GM23338 (cell line): ENCODE measurements at regions not wholly inside any gene's neighbourhood (a gene's known extent, or its start where the extent isn't known, plus 50 kb on each side); places are given as distances from the start of the nearest gene placed in this dataset.

Experiments used
- EZH2 ChIP-seq: fragments of 200-600 bp; sonication (generic); IDR thresholded peaks from one replicate; pipeline ENCODE4 v1.8.0; 2017; ENCODE audit warnings: antibody characterized with exemption, mild to moderate bottlenecking, low read depth; ENCODE audit not compliant: unreplicated experiment
- POLR2AphosphoS5 ChIP-seq: IDR thresholded peaks from 2 replicates; pipeline ENCODE4 v1.6.1; 2016; ENCODE audit warnings: antibody characterized with exemption, low read depth
- TF ChIP-seq, protein P1 (sequence below), 2 experiments: fragments of 200-600 bp in 1 of 2; sonication (generic) in 1 of 2; conservative IDR thresholded peaks; 2 replicates each; pipeline versions ENCODE4 v1.5.1 to v1.6.1; 2016 to 2017; ENCODE audit warnings: antibody characterized with exemption in 2 of 2, low read depth in 2 of 2, mild to moderate bottlenecking in 2 of 2, moderate library complexity in 1 of 2
- TF ChIP-seq, protein P2 (sequence below): IDR thresholded peaks from one replicate; pipeline ENCODE4 v1.6.1; 2018; ENCODE audit warnings: antibody characterized with exemption; ENCODE audit not compliant: unreplicated experiment
- TF ChIP-seq, protein P3 (sequence below): fragments of 250-450 bp; sonication (Bioruptor Pico); IDR thresholded peaks from 2 replicates; pipeline ENCODE4 v1.5.0; 2020; ENCODE audit warnings: mild to moderate bottlenecking, moderate library complexity

DNA sequence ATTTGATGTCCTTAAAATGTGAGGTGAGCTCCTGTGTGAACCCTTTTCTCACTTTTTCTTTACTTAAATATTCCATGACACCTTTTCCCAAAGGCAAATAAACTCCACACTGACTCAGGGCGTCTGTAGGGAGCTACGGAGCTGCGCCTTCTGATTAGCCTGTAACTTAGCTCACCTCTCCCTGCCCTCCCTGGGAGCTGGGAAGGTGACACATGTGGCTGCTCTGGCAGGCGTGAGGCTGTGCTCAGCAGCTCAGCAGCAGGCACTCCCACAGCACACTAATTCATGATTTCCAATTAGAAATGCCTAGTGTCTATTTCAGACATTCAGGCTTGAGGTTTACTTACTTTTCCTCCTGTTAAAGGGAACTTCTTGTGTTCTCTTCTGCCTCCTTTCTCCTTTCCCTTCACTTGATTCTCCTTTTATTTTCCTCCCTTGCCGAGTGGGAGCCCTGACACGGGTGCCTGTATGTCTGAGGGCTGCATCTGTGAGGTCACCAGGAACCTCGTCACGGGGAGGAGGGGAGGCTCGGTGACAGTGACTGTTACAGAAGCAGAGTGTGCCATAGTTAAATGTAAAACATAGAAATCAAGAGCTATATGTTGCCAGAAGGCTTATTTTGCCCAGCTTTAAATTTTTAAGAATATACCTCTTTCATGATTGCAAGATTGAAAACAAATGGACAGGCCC lies 437.1 kb downstream of the DCDC2C start:
- TF ChIP-seq, protein P1, sequence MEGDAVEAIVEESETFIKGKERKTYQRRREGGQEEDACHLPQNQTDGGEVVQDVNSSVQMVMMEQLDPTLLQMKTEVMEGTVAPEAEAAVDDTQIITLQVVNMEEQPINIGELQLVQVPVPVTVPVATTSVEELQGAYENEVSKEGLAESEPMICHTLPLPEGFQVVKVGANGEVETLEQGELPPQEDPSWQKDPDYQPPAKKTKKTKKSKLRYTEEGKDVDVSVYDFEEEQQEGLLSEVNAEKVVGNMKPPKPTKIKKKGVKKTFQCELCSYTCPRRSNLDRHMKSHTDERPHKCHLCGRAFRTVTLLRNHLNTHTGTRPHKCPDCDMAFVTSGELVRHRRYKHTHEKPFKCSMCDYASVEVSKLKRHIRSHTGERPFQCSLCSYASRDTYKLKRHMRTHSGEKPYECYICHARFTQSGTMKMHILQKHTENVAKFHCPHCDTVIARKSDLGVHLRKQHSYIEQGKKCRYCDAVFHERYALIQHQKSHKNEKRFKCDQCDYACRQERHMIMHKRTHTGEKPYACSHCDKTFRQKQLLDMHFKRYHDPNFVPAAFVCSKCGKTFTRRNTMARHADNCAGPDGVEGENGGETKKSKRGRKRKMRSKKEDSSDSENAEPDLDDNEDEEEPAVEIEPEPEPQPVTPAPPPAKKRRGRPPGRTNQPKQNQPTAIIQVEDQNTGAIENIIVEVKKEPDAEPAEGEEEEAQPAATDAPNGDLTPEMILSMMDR (conservative IDR thresholded peaks at IDR 0.05; ENCODE audit: low read depth in 2 of 2) = no peak
- TF ChIP-seq, protein P2, sequence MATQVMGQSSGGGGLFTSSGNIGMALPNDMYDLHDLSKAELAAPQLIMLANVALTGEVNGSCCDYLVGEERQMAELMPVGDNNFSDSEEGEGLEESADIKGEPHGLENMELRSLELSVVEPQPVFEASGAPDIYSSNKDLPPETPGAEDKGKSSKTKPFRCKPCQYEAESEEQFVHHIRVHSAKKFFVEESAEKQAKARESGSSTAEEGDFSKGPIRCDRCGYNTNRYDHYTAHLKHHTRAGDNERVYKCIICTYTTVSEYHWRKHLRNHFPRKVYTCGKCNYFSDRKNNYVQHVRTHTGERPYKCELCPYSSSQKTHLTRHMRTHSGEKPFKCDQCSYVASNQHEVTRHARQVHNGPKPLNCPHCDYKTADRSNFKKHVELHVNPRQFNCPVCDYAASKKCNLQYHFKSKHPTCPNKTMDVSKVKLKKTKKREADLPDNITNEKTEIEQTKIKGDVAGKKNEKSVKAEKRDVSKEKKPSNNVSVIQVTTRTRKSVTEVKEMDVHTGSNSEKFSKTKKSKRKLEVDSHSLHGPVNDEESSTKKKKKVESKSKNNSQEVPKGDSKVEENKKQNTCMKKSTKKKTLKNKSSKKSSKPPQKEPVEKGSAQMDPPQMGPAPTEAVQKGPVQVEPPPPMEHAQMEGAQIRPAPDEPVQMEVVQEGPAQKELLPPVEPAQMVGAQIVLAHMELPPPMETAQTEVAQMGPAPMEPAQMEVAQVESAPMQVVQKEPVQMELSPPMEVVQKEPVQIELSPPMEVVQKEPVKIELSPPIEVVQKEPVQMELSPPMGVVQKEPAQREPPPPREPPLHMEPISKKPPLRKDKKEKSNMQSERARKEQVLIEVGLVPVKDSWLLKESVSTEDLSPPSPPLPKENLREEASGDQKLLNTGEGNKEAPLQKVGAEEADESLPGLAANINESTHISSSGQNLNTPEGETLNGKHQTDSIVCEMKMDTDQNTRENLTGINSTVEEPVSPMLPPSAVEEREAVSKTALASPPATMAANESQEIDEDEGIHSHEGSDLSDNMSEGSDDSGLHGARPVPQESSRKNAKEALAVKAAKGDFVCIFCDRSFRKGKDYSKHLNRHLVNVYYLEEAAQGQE = no peak
- TF ChIP-seq, protein P3, sequence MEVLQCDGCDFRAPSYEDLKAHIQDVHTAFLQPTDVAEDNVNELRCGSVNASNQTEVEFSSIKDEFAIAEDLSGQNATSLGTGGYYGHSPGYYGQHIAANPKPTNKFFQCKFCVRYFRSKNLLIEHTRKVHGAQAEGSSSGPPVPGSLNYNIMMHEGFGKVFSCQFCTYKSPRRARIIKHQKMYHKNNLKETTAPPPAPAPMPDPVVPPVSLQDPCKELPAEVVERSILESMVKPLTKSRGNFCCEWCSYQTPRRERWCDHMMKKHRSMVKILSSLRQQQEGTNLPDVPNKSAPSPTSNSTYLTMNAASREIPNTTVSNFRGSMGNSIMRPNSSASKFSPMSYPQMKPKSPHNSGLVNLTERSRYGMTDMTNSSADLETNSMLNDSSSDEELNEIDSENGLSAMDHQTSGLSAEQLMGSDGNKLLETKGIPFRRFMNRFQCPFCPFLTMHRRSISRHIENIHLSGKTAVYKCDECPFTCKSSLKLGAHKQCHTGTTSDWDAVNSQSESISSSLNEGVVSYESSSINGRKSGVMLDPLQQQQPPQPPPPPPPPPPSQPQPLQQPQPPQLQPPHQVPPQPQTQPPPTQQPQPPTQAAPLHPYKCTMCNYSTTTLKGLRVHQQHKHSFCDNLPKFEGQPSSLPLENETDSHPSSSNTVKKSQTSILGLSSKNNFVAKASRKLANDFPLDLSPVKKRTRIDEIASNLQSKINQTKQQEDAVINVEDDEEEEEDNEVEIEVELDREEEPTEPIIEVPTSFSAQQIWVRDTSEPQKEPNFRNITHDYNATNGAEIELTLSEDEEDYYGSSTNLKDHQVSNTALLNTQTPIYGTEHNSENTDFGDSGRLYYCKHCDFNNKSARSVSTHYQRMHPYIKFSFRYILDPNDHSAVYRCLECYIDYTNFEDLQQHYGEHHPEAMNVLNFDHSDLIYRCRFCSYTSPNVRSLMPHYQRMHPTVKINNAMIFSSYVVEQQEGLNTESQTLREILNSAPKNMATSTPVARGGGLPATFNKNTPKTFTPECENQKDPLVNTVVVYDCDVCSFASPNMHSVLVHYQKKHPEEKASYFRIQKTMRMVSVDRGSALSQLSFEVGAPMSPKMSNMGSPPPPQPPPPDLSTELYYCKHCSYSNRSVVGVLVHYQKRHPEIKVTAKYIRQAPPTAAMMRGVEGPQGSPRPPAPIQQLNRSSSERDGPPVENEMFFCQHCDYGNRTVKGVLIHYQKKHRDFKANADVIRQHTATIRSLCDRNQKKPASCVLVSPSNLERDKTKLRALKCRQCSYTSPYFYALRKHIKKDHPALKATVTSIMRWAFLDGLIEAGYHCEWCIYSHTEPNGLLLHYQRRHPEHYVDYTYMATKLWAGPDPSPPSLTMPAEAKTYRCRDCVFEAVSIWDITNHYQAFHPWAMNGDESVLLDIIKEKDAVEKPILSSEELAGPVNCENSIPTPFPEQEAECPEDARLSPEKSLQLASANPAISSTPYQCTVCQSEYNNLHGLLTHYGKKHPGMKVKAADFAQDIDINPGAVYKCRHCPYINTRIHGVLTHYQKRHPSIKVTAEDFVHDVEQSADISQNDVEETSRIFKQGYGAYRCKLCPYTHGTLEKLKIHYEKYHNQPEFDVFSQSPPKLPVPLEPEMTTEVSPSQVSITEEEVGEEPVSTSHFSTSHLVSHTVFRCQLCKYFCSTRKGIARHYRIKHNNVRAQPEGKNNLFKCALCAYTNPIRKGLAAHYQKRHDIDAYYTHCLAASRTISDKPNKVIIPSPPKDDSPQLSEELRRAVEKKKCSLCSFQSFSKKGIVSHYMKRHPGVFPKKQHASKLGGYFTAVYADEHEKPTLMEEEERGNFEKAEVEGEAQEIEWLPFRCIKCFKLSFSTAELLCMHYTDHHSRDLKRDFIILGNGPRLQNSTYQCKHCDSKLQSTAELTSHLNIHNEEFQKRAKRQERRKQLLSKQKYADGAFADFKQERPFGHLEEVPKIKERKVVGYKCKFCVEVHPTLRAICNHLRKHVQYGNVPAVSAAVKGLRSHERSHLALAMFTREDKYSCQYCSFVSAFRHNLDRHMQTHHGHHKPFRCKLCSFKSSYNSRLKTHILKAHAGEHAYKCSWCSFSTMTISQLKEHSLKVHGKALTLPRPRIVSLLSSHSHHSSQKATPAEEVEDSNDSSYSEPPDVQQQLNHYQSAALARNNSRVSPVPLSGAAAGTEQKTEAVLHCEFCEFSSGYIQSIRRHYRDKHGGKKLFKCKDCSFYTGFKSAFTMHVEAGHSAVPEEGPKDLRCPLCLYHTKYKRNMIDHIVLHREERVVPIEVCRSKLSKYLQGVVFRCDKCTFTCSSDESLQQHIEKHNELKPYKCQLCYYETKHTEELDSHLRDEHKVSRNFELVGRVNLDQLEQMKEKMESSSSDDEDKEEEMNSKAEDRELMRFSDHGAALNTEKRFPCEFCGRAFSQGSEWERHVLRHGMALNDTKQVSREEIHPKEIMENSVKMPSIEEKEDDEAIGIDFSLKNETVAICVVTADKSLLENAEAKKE (CRISPR knock-in tag) = no peak
- no peak for TF ChIP-seq EZH2
- no peak for TF ChIP-seq POLR2AphosphoS5
